Esophagus muscularis mucosa (tissue), 4 donors: ENCODE measurements at regions not wholly inside any gene's neighbourhood (a gene's known extent, or its start where the extent isn't known, plus 50 kb on each side); places are given as distances from the start of the nearest gene placed in this dataset.

Experiments
- DNase-seq: peaks from one replicate; pipeline ENCODE4 v3.0.0-alpha.2; 2017; ENCODE audit errors: extremely low spot score
- H3K27ac ChIP-seq, 4 donors: fragments of 200-600 bp; sonication (generic); replicated peaks in 1 of 4; 1 replicate in 3 of 4; 2 replicates in 1 of 4; pipeline ENCODE4 v1.5.1; 2016 to 2019; ENCODE audit warnings: mild to moderate bottlenecking in 1 of 4
- H3K27me3 ChIP-seq, 4 donors: fragments of 200-600 bp; sonication (generic); one replicate each; pipeline versions ENCODE4 v1.5.1 to v1.6.0; 2016 to 2019
- H3K36me3 ChIP-seq, 4 donors: fragments of 200-600 bp; sonication (generic); one replicate each; pipeline ENCODE4 v1.5.1; 2016 to 2019
- H3K4me1 ChIP-seq, 4 donors: fragments of 200-600 bp; sonication (generic); one replicate each; pipeline ENCODE4 v1.5.1; 2016 to 2019
- H3K4me3 ChIP-seq, 4 donors: fragments of 200-600 bp; sonication (generic); 1 replicate in 2 of 4; 2 replicates in 2 of 4; pipeline ENCODE4 v1.5.1; 2016 to 2019; ENCODE audit warnings: mild to moderate bottlenecking in 4 of 4, moderate library complexity in 1 of 4
- H3K9me3 ChIP-seq, 4 donors: fragments of 200-600 bp; sonication (generic); 1 replicate in 3 of 4; 2 replicates in 1 of 4; pipeline ENCODE4 v1.5.1; 2016 to 2019
- EP300 ChIP-seq: sonication (generic); formaldehyde crosslinking; IDR thresholded peaks from one replicate; pipeline ENCODE4 v1.6.1; 2017; ENCODE audit warnings: antibody characterized with exemption
- POLR2A ChIP-seq: fragments of 450-650 bp; IDR thresholded peaks from one replicate; pipeline ENCODE4 v1.6.1; 2017; ENCODE audit warnings: antibody characterized with exemption, moderate library complexity, mild to moderate bottlenecking, low read depth
- POLR2AphosphoS5 ChIP-seq, 2 donors: sonication (generic); formaldehyde crosslinking; IDR thresholded peaks; one replicate each; pipeline ENCODE4 v1.6.1; 2017; ENCODE audit warnings: antibody characterized with exemption in 2 of 2
- WGBS: methylation state at CpG from one replicate; pipeline ENCODE4 v1.1.5; 2018; 5-methylcytosine and 5-hydroxymethylcytosine counted together
- intact Hi-C: fragments of 100-400 bp; cut with DNase I; formaldehyde crosslinking; loops from one replicate; pipeline ENCODE4 v1.15.1; 2023
- TF ChIP-seq, protein P1 (sequence below), 3 experiments: fragments of 200-600 bp in 2 of 3; fragments of 450-650 bp in 1 of 3; sonication (generic) in 2 of 3; IDR thresholded peaks; one replicate each; pipeline ENCODE4 v1.5.1; 2017 to 2019; ENCODE audit warnings: antibody characterized with exemption in 3 of 3, mild to moderate bottlenecking in 2 of 3, moderate library complexity in 1 of 3

DNA sequence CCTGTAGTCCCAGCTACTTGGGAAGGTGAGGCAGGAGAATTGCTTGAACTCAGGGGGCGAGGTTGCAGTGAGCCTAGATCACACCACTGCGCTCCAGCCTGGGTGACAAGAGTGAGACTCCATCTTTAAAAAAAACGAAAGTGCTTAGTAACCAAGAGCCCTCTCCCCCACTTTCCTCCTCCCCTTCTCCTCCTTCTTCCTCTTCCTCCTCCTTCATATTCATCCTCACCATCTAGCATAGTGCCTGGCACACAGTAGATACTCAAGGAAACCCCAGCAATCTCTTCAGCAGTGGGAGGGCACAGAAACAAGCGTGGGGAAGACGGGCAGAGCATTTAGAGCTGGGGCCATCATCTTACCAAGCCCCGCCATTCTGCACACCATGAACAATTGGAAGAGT lies 119.4 kb upstream of the SLC45A1 start:
- 93% methylated on average over 6 of the region's 6 CpGs for WGBS

GRCh38 chr1:8197493-8198282 lies 120.2 kb upstream of the SLC45A1 start:
- H3K36me3 ChIP-seq, result no peaks in the 10 kb centered on the region
- H3K27ac ChIP-seq, result peak overlapping the region; percentile 96 to 98 (median 98)
- DNase-seq, result peak; percentile 95
- 33% methylated on average over 12 of the region's 20 CpGs for WGBS
- TF ChIP-seq POLR2AphosphoS5 (IDR thresholded peaks at IDR 0.05), result peak; percentile 77 to 78
- TF ChIP-seq, protein P1, sequence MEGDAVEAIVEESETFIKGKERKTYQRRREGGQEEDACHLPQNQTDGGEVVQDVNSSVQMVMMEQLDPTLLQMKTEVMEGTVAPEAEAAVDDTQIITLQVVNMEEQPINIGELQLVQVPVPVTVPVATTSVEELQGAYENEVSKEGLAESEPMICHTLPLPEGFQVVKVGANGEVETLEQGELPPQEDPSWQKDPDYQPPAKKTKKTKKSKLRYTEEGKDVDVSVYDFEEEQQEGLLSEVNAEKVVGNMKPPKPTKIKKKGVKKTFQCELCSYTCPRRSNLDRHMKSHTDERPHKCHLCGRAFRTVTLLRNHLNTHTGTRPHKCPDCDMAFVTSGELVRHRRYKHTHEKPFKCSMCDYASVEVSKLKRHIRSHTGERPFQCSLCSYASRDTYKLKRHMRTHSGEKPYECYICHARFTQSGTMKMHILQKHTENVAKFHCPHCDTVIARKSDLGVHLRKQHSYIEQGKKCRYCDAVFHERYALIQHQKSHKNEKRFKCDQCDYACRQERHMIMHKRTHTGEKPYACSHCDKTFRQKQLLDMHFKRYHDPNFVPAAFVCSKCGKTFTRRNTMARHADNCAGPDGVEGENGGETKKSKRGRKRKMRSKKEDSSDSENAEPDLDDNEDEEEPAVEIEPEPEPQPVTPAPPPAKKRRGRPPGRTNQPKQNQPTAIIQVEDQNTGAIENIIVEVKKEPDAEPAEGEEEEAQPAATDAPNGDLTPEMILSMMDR (IDR thresholded peaks at IDR 0.05), result no peak
- no peaks in the 10 kb centered on the region for H3K9me3 ChIP-seq
- intact Hi-C loops, result no loop called here
- H3K4me3 ChIP-seq, result no peak overlapping the region
- no peaks in the 10 kb centered on the region for H3K27me3 ChIP-seq
- H3K4me1 ChIP-seq, result peaks cover 21 to 62% (median 55%) of the 10 kb centered on the region in 4 donors

More for the DNA sequence above, 119.4 kb upstream of the SLC45A1 start:
- no peak for DNase-seq
- Histone ChIP-seq H3K36me3 (no peaks in the 10 kb centered on the region), H3K27me3 (no peaks in the 10 kb centered on the region), H3K9me3 (no peaks in the 10 kb centered on the region), H3K27ac (peak overlapping the region; percentile 96 to 98 (median 98)), H3K4me3 (no peak overlapping the region), H3K4me1 (peaks cover 29 to 70% (median 63%) of the 10 kb centered on the region in 4 donors)
- intact Hi-C loops, result no loop called here
- TF ChIP-seq POLR2AphosphoS5 (IDR thresholded peaks at IDR 0.05) (no peak), POLR2A (no peak), EP300 (no peak)
- TF ChIP-seq, protein P1 (IDR thresholded peaks at IDR 0.05), result no peak

- no peaks in the 10 kb centered on the region for H3K36me3 ChIP-seq
- TF ChIP-seq EP300 (no peak), POLR2A (no peak), POLR2AphosphoS5 (IDR thresholded peaks at IDR 0.05) (no peak)
- TF ChIP-seq, protein P1 (IDR thresholded peaks at IDR 0.05), result no peak
- peaks cover 11 to 40% (median 35%) of the 10 kb centered on the region in 4 donors for H3K4me1 ChIP-seq
- no peak overlapping the region for H3K4me3 ChIP-seq
- WGBS, result 83% methylated on average over 14 of the region's 14 CpGs
- DNase-seq, result no peak
- no peaks in the 10 kb centered on the region for H3K27me3 ChIP-seq
- H3K9me3 ChIP-seq, result no peaks in the 10 kb centered on the region
- intact Hi-C loops, result no loop called here
- H3K27ac ChIP-seq, result peak overlapping the region in 1 of 4 donors; percentile 7
These were observed 123.3 kb upstream of the SLC45A1 start for GRCh38 chr1:8194481-8195227.

- intact Hi-C loops, result no loop called here
- peaks cover 12 to 39% (median 37%) of the 10 kb centered on the region in 4 donors for H3K4me1 ChIP-seq
- WGBS, result 81% methylated on average over 8 of the region's 8 CpGs
These were observed 124.0 kb upstream of the SLC45A1 start for GRCh38 chr1:8193840-8194406.

DNA sequence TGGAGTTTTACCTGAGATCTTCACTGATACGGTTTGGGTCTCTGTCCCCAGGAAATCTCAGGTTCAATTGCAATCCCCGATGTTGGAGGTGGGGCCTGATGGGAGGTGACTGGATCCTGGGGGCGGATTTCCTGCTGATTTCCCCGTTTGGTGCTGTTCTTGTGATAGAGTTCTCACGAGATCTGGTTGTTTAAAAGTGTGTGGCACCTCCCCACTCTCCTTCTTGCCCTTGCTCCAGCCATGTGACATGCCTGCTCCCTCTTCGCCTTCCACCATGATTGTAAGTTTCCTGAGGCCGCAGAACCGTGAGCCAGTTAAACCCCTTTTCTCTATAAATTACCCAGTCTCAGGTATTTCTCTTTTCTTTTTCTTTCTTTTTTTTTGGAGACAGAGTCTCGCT lies 126.4 kb upstream of the SLC45A1 start:
- Histone ChIP-seq H3K4me3 (no peak overlapping the region), H3K9me3 (no peaks in the 10 kb centered on the region), H3K27me3 (no peaks in the 10 kb centered on the region), H3K36me3 (no peaks in the 10 kb centered on the region), H3K4me1 (peaks cover 3 to 18% (median 15%) of the 10 kb centered on the region in 4 donors), H3K27ac (no peak overlapping the region)
- 82% methylated on average over 9 of the region's 9 CpGs for WGBS
- TF ChIP-seq EP300, result no peak
- no peak for TF ChIP-seq POLR2AphosphoS5 (IDR thresholded peaks at IDR 0.05)
- TF ChIP-seq, protein P1 (IDR thresholded peaks at IDR 0.05), result no peak
- no peak for TF ChIP-seq POLR2A
- intact Hi-C loops, result no loop called here
- no peak for DNase-seq

More at GRCh38 chr1:8193840-8194406, 124.0 kb upstream of the SLC45A1 start:
- Histone ChIP-seq H3K4me3 (no peak overlapping the region), H3K27ac (peak overlapping the region in 1 of 4 donors; percentile 7), H3K9me3 (no peaks in the 10 kb centered on the region), H3K36me3 (no peaks in the 10 kb centered on the region), H3K27me3 (no peaks in the 10 kb centered on the region)
- no peak for TF ChIP-seq POLR2AphosphoS5 (IDR thresholded peaks at IDR 0.05)
- no peak for DNase-seq
